NOMO-1 treated with dmso at 0.1 percent for 144 hours (cell line): ENCODE measurements at regions not wholly inside any gene's neighbourhood (a gene's known extent, or its start where the extent isn't known, plus 50 kb on each side); places are given as distances from the start of the nearest gene placed in this dataset.
"Not testable (repeated sequence)": the region's sequence is repeated elsewhere in the genome, so short reads cannot be mapped to it uniquely, and the experiment has no call there.

Experiments used
- DNase-seq: peaks from one replicate; lab custom pipeline; 2025; ENCODE audit not compliant: unreplicated experiment; lab: John Stamatoyannopoulos, UW

- no peak for DNase-seq
Measured at GRCh38 chr7:27410812-27411544, 168.4 kb downstream of the EVX1 start.

GRCh38 chr7:27412164-27412563 is 169.6 kb downstream of the EVX1 start:
- no peak for DNase-seq

GRCh38 chr7:27418541-27418940 is 175.9 kb downstream of the EVX1 start:
- DNase-seq, result no peak

GRCh38 chr7:27419581-27420177 is 177.1 kb downstream of the EVX1 start:
- no peak for DNase-seq

- DNase-seq, result no peak
Measured at GRCh38 chr7:27420702-27421101, 178.1 kb downstream of the EVX1 start.

GRCh38 chr7:27423290-27423689 is 180.7 kb downstream of the EVX1 start:
- no peak for DNase-seq

- DNase-seq, result no peak
Measured at GRCh38 chr7:27423821-27424220, 181.2 kb downstream of the EVX1 start.

GRCh38 chr7:27424231-27424630 is 181.6 kb downstream of the EVX1 start:
- no peak for DNase-seq

GRCh38 chr7:27424749-27425148 is 182.1 kb downstream of the EVX1 start:
- DNase-seq, result no peak

GRCh38 chr7:27427416-27427815 is 184.8 kb downstream of the EVX1 start:
- DNase-seq, result no peak

- peak; percentile 8 for DNase-seq
Measured at GRCh38 chr7:27430105-27430504, 187.5 kb downstream of the EVX1 start.

- no peak for DNase-seq
Measured at GRCh38 chr7:27431465-27431864, 188.9 kb downstream of the EVX1 start.

- DNase-seq, result no peak
Measured at GRCh38 chr7:27433581-27433980, 191.0 kb downstream of the EVX1 start.

- no peak for DNase-seq
Measured at GRCh38 chr7:27434756-27435400, 192.3 kb downstream of the EVX1 start.

- DNase-seq, result no peak
Measured at GRCh38 chr7:27435461-27435860, 192.9 kb downstream of the EVX1 start.

GRCh38 chr7:27438881-27439589 is 196.4 kb downstream of the EVX1 start:
- DNase-seq, result no peak

GRCh38 chr7:27442455-27442854 is 199.9 kb downstream of the EVX1 start:
- DNase-seq, result no peak

GRCh38 chr7:27449046-27449445 is 206.4 kb downstream of the EVX1 start:
- DNase-seq, result not testable (repeated sequence)

GRCh38 chr7:27453702-27454405 is 208.8 kb downstream of the HIBADH start:
- no peak for DNase-seq

- DNase-seq, result not testable (repeated sequence)
Measured at GRCh38 chr7:27457120-27457519, 205.6 kb downstream of the HIBADH start.
